Stimulated activated CD8-positive, alpha-beta memory T cell treated with anti-CD3 and anti-CD28 coated beads, Interleukin-15, amount 100 ng/mL, for 1 hour (primary cell): ENCODE measurements at regions not wholly inside any gene's neighbourhood (a gene's known extent, or its start where the extent isn't known, plus 50 kb on each side); places are given as distances from the start of the nearest gene placed in this dataset.

ENCODE experiments used
- DNase-seq: peaks from one replicate; pipeline ENCODE4 v3.0.0-alpha.2; 2020; ENCODE audit warnings: low read depth

DNA sequence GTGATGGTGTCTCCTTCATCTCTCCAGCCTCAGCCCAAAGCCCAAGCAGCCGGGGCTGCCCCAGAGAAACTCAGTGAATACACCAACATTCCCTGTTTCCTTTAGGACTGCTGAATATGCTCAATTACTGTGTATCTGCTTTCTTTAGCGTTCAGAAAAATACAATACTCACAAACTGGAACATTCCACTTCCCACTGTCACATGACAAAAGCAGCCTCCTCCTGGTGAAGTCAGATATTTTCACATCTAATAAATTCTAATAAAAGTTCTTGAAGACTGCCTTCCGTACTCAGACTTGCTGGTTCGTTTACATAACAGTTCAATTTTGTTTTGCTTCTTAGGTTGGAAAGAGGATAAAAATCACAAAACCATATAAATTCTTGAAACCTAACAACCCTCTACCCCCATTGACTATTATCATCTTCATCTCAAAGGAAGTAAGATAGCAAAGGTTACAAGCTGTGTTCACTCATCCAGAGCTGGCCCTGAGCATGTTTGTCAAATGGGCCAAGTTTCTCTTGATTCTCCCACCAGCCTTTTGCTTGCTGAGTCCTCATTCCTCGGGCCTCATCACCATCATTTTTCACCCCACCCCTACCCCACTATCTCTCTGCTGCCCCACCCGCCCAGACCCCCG lies 190.8 kb upstream of the HNRNPA3 start:
- DNase-seq, result no peak

DNA sequence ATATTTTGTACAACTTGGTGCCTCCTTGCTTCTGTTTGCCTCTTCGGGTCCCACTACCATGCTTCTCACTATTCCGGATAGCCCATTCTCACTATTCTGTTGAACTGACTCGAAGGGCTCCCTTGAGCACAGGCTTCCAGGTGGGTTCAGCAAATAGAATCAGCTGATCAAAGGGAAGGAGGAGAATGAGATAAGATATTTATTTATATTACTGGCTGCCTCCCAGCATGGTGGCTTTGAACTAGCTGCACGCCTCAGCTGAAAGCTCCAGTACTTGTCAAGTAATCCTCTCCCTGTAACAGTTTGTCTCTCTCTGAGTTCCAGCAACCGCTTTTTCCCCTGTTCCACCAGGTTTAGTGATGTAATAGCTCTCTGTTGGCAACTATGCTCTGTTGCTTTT lies 187.8 kb upstream of the HNRNPA3 start:
- DNase-seq, result no peak

- DNase-seq, result no peak
Observed at GRCh38 chr2:177026253-177026652, 186.3 kb upstream of the HNRNPA3 start.

GRCh38 chr2:177026956-177027355 lies 185.6 kb upstream of the HNRNPA3 start:
- DNase-seq, result no peak

DNA sequence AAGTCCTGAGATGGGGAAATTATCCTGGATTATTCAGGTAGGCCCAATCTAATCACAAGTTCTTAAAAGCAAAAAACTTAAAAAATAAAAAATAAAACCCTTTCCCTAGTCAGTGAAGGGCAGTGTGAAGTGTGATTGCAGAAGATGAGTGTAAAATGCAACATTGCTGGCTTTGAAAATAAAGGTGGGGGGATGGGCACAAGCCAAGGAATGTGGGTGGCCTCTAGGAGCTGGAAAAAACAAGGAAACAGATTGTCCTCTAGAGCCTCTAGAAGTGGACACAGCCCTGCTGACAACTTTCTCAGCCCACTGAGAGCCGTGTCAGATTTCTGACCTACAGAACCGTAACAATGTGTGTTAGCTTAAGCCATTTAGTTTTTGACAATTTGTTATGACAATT lies 184.3 kb upstream of the HNRNPA3 start:
- DNase-seq, result no peak

GRCh38 chr2:177029075-177029474 lies 183.5 kb upstream of the HNRNPA3 start:
- no peak for DNase-seq

DNA sequence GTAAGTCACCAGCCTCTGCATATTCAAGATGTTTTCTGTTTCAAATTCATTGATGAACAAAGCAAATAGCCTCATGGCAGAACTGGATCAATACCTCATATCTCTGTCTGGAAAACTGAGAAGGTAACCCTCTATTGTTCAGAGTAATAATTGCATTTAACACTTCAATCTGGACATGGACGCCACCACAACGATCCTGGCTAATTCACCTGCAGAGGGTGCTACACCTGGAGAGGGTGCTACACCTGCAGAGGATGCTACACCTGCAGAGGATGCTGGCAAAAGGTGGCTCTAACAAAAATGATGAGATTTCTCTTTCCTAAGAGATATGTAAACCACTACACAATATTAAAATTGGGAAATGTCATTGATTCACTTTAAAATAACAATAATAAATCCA lies 183.1 kb upstream of the HNRNPA3 start:
- DNase-seq, result no peak

- no peak for DNase-seq
Observed at GRCh38 chr2:177029901-177030300, 182.7 kb upstream of the HNRNPA3 start.

GRCh38 chr2:177030451-177031105 lies 182.0 kb upstream of the HNRNPA3 start:
- no peak for DNase-seq

DNA sequence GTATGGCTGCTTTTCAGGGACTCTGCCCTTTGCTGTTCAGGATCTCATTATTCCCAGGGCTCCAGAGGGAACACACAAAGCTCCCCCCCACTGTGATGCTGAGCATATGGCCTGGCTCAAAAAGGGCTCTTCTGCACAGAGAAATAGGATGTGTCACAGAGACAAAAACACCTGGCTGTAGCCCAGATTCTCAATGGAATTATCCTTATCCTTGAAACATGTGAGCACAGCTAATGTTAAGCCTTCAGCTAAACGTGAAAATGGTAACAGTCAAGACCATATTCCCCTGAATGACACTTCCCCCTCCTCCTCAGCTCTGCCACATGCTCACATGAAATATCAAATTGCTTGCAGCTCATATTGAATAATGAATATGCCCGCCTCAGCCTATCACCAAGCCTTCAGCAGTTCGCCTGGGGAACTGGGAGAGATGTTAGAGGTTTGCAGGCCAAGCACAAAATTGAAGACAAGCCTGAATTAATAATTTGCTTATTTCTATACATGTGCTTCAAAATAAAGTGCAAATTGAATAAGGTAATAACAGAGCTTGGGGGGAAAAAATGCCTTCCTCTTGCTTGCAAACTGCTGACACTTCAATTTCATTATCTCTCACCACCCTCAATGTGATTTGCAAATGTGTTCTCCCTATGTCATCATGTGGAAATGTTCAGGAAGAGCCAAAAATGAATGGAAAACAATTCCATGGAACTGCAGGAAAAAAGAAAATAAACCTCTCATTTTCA lies 181.0 kb upstream of the HNRNPA3 start:
- DNase-seq, result no peak

- no peak for DNase-seq
Observed at GRCh38 chr2:177036747-177037146, 175.8 kb upstream of the HNRNPA3 start.

DNA sequence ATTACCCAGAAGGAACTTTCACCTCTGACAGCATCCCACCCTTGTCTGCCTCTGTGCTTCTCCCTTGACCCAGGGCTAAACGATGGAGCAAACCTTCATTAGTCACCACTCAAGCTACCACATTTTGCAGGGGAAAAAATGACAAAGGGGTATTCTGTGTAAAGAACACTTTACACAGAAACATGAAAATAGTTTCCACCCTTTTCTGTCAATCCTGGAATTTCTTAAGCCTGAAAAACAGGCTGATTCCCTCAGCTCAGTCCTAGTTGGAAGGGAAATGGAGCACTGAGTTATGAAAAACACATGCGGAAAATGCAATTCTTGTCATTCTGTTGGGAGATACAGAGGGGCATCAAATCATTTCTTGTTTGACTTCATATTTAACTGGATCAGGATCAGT lies 175.0 kb upstream of the HNRNPA3 start:
- DNase-seq, result no peak

- no peak for DNase-seq
Observed at GRCh38 chr2:177038787-177039484, 173.7 kb upstream of the HNRNPA3 start.

DNA sequence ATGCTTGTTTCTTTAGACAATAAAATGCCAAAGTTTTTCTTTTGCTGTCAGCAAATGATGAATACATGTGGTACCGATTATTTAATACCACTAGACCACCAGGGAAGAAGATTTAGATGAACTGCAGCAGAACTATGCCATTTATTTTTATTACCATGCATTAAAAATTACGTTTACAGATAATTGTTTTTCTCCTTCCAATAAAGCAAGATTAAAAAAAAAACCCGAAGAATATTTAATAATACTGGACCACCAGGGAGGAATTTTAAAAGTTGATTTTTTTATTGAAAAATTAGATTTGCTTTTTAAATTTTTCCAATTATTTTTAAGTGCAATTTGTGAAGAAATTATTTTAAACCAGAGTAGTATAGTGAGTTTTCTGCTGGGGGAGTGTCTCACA lies 170.3 kb upstream of the HNRNPA3 start:
- no peak for DNase-seq

DNA sequence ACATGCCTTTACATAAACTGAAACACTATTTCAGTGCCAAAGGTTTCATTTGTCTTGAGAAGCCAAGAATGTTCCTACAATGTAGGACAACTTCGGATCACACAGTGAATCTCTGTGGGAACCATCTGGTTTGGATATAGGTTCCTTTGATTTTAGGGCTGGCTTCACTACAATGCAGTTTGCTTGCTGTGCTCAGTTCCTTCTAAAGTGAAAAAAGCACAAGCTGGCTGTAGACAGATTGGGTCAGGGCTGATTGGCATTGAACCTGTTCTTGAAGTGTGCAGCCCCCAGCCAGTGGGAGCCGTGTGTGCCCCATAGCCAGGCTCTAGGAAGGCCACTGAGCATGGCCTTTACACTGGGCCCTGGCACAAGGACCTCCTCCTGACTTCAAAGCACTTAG lies 167.9 kb upstream of the HNRNPA3 start:
- no peak for DNase-seq

DNA sequence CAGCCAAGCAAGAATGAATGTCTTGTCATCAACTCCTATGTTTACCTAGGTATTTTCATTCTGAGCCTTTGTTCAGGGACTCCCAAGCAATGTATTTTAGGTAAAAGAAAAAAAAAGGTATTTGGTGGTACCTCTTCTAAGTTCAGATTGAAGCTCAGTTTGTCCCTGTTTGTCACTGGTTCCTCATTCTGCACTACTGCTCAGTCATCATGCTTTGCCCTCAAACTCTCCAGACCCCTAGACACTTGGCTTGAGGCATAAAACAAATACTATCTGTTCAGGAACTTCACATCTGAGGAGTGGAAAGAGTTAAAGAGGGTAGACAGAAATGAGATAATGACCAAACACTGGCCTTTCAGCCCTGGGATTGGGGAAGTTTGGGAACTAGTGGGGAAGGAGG lies 163.6 kb upstream of the HNRNPA3 start:
- no peak for DNase-seq

DNA sequence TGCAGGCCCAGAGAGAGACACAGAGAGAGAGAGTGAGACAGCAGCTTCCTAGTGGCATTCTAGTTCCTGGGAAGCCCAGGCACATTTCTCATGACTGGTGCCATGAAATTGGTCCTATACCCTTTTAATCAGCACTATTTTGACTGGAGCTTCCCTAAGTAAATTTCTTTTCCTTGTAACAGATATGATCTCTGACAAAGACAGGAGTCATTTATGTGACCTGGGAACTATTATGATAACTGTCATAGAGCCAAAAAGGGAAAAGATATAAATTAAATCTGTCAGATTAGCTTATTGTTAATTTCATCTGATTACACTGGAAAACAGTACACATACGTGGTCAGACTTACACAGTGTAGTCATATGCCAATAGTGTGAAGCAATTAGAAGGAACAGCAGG lies 161.3 kb upstream of the HNRNPA3 start:
- no peak for DNase-seq

DNA sequence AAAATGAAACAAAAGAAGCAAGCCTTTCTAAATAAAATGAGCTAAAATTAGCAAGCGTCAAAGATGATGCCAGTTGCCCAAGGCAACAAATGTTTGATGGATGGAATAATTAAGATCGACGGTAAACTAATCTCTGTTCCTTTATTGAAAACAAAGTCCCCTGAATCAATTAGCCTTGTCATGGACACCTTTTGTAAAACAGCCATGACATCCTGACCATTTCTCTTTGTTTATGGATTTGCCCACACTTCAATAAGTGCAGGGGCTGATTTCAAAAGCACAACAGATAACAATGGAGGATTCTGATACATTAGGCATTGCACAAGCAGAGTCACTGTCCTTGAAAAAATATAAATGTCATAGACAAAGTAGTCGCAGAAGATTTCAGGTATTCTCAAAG lies 160.1 kb upstream of the HNRNPA3 start:
- no peak for DNase-seq

DNA sequence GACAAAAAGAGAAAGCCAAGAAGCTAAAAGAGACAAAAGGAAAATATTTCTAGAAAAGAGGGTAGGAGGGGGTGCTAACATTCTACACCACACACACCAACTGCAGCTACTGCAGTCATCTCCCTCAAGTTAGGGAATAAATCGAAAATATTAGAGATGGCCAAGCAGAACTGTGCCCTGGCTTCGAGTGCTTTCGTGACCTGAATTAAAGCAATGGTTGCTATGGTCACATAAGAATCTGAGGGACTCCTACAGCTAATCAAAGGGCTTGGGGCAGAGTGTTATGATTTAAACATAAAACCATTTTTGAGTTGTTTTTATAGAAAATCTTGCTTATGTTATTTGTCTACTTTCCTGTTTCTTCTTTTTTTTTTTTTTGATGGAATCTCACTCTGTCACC lies 159.6 kb upstream of the HNRNPA3 start:
- DNase-seq, result no peak

DNA sequence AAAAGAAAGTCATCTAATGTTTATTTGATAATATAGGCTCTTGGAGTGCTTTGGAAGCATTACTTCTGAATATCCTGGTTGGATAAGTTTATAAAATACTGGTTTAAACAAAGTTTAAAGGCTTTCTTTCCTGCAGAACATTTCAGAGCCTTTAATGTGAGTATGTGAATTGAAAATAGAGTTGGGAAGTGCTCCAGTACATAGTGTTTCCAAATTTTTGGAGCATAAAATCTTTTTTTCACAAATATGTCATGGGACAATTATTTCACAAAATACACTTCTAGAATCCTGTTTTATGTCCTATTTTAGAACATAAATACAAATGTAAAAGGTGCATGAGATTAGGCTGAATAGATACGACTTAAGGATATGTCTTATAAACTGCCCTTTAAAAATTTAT lies 158.9 kb upstream of the HNRNPA3 start:
- no peak for DNase-seq

GRCh38 chr2:177056481-177056929 lies 156.1 kb upstream of the HNRNPA3 start:
- no peak for DNase-seq

GRCh38 chr2:177058747-177059146 lies 153.8 kb upstream of the HNRNPA3 start:
- DNase-seq, result no peak

DNA sequence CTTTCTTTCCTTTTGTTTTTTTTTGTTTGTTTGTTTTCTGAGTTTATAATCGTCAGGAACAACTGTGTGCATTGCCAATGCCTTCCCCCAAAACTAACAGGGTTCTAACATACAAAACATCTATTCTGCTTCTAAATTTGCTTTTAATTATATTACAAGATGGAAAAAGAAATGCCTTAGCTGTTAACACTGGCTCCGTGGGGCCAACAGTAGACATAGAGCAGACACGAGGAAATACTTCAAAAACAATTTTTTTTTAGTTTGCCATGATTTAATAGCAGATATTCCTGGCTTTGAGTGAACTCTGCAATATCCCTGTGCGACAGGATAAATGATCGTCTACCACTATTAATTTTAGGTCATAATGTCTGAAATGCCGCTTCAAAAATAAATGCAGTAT lies 153.3 kb upstream of the HNRNPA3 start:
- DNase-seq, result no peak
